ENCODE measurements at regions not wholly inside any gene's neighbourhood (a gene's known extent, or its start where the extent isn't known, plus 50 kb on each side); places are given as distances from the start of the nearest gene placed in this dataset.

- no peak for DNase-seq
Measured at GRCh38 chr6:40831381-40831780, 207.6 kb downstream of the UNC5CL start.

- DNase-seq = no peak
Measured at GRCh38 chr6:40825102-40825501, 213.9 kb downstream of the UNC5CL start.

DNA sequence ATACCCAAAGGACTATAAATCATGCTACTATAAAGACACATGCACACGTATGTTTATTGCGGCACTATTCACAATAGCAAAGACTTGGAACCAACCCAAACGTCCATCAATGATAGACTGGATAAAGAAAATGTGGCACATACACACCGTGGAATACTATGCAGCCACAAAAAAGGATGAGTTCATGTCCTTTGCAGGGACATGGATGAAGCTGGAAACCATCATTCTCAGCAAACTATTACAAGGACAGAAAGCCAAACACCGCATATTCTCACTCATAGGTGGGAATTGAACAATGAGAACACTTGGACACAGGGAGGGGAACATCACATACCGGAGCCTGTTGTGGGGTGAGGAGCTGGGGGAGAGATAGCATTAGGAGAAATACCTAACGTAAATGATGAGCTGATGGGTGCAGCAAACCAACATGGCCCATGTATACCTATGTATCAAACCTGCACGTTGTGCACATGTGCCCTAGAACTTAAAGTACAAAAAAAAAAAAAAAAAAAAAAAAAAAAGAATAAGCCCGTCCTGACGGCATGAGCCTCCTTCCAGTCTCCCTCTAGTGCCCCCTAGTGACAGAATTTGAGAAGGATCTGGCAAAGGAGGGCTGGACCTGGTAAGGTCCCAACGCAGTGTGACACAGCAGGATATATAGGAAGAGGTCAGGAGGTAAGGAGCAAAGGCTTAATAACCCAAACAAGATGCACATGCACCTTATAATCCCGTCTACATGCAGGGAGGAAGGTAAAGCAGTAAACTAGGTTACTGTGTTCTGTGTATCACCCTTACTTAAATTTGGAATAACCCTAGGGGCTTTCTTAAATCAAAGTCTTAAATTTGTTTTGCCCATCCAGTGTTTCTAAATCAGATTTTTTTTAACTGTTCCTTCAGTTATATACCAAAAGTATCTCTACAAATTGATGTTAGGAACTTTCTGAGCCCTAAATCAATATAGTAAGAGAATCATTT is 214.8 kb downstream of the UNC5CL start:
- peak; percentile 68 for DNase-seq

DNA sequence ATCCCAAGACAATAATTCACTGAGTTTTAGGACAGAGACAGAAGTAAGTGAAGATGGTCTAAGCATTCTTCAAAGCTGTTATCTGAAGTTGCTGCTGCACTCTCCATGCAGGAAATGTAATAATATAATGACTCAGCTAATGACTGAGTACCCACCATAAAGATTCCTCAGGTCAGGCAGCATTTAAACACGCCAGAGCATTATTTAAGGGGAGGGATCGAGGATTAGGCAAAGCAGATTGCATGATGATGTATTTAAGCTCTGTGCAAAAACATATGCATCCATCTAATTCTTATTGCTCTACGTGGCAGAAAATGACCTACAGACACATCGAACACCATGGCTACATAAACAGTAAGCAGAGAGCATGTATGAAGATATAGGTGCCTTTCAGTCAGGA is 216.4 kb downstream of the UNC5CL start:
- no peak for DNase-seq

DNA sequence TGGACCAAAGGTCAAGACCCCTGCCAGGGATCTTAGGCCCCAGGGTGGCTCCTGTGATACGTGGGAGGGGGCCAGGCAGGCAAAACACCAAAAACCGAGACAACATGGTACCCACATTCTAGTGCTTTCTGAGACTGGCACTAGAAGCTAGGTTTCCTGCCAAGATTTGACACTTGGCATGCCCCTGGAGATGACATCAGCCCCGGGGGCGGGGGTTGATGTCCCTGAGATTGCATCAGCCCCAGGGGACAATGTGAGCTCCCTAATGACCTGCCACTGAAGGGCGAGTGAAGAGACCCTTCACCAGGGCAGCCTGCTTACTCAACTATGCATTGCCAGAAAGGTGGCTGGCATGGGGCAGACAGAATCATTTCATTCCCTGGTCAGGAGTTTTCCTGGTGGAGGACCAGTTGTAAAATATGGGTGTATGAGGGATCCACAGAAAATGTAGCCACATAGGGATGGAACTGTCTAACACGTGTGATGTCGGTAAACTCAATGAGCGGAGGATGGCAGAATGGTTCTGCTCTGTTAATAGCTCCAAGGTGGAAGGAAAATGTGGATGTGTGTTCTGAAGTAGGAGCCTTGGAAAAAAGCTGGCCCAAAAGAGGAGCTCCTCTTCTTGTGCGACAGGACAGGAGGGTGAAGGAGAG is 219.7 kb downstream of the UNC5CL start:
- DNase-seq = no peak

DNA sequence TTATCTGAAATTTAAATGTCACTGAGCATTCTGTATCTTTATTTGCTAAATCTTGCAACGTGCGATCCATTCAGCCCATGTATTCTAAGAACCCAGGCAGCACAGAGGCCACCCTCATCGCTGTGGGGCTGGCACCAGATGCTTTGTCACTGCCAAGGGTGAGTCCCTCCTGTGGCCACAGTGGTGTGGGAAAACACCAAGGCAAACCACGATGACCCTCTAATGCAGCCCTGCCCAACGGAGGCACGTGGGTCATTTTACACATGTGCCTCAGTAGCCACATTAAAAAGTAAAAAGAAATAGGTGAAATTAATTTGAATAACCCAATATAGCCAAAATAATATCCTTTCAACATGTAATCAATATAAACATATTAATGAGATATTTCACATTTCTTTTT is 221.7 kb downstream of the UNC5CL start:
- no peak for DNase-seq

- no peak for DNase-seq
Measured at GRCh38 chr6:40816601-40817000, 222.4 kb downstream of the UNC5CL start.

DNA sequence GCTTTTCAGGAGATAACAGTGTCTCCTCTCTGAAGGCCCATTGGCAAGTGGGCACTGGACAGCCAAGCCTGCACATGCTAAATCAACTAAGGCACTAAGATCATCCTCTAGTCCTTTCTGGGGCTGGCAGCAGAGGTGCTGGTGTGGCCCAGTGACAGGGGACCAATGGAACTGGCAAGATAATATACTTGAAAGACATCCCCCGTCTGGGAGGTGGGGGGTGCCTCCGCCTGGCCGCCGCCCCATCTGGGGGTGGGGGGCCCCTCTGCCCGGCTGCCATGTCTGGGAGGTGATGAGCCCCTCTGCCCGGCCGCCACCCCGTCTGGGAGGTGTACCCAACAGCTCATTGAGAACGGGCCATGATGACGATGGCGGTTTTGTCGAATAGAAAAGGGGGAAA is 223.3 kb downstream of the UNC5CL start:
- no peak for DNase-seq

- no peak for DNase-seq
Measured at GRCh38 chr6:40810171-40810570, 223.0 kb upstream of the LRFN2 start.

DNA sequence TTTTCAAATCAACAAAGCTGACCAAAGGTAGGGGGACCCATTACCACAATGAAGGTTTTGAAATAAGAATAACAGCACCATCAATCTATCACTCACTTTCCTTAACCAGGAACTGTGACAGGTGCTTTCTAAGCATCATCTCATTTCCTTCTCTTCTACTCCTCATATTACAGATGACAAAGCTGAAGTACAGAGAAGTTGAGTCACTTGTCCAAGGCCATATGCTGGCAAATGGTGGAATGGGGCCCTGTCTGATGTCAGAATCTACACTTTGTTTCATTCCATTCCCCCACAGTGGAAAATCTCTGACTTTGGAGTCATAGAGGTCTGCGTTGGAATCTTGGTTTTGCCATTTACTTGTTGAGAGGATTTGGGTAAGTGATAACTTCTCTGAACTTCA is 222.5 kb upstream of the LRFN2 start:
- DNase-seq = no peak

GRCh38 chr6:40807484-40807883 is 220.3 kb upstream of the LRFN2 start:
- DNase-seq = no peak

- DNase-seq = no peak
Measured at GRCh38 chr6:40806256-40806864, 219.2 kb upstream of the LRFN2 start.

DNA sequence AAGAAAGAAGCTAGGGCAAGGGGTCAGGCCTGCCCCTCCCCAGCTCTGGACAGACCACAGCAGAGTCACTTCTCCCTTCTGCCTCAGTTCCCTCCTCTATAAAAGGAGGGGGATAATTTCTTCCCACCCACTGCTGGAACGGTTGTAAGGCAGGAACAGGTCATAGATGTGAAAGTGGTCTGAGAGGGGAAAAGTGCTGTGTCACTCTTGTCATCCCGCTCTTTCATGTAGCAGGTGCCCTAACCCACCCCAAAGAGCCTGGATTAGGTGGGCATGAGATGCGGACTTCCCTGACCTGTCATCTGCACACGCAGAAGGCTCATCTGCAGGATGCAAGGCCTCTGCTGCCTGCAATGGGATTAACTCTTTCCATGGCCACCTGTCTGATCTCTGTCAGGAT is 218.2 kb upstream of the LRFN2 start:
- no peak for DNase-seq

GRCh38 chr6:40804905-40805304 is 217.7 kb upstream of the LRFN2 start:
- DNase-seq = no peak

GRCh38 chr6:40803897-40804702 is 216.9 kb upstream of the LRFN2 start:
- DNase-seq = no peak

GRCh38 chr6:40802481-40802880 is 215.3 kb upstream of the LRFN2 start:
- no peak for DNase-seq

DNA sequence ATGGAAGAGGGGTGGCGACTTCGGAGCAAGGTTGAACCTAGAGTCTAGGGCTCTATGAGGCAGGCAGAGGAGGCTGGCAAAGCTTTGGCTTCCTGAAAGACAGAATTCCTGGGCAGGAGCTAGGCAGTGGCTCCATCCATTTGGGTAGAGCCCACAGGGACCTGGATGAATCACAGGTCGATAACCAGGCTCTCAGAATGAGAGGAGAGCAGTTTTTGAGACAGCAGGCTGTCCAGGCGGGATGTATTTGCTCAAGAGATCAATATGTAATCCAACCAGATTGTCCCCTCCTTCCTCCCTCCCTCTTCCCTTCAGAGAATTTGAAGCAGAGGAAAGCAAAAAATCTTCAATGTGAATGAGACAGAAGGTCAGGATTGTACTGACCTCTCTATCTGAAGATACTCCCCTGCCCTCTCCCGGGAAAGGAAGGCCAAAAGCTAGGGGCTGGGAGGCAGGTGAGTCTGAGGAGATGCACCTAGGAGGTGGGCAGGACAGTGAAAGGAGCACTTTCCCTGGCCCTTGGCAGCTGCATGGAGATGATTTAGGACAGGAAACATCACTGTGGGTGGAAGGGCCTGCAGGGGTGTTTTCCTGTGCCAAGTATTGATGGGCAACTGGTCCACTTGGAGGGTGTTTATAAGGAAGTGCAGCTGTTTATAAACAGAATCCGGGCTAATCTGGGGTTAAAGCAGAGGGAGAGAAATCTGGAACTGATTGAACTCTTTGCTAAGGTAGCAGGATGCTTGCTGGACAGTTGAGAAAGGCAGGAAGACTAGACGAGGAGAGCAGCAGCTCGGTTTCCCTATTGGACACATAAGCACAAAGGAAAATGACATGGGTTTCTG is 212.4 kb upstream of the LRFN2 start:
- no peak for DNase-seq

- no peak for DNase-seq
Measured at GRCh38 chr6:40798069-40798770, 211.1 kb upstream of the LRFN2 start.

DNA sequence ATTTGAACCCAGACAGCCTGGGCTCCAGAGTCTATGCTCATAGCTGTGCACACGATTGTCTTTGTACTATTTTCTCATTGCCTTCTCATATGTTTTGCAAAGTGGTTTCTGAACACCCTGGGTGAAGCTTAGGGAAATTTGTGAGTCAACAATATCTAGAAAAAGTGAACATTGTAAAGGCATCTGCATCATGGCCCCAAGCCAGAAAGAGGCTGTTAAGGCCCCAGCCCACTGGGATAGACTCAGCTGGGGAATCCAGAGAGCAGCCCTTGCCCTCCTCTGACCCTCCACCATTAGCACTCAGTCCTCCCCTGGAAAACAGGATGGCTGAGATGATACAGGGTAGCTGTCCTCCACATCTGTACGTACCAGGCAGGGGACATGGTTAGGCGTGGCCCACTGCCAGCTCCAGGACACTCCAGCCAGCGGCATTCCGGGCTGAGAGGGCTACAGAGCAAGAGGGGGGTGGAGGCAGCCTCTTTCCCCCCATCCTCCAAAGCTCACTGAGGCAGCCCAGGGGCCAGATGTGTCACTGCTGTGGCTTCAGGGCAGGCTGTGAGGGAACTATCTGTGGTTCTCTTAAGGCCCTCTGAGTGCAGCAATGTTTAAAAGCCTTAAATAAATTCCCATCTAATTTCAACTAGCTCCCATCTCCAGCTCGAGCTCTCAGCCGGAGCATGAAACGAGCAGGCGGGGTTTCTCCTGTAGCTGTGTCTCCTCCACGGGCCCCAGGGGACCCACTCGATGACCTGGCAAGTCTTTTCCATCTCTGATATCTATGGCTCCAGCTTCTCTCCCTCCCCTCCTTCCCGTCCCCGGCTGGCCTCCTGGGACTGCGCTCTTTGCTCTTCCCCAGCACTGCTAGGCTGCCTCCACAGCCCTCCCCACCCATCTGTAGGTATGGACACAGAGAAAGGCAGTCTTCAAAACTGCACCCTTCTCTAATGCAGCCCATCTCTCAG is 209.4 kb upstream of the LRFN2 start:
- DNase-seq = no peak

GRCh38 chr6:40794586-40794985 is 207.4 kb upstream of the LRFN2 start:
- no peak for DNase-seq
